ENCODE measurements at regions not wholly inside any gene's neighbourhood (a gene's known extent, or its start where the extent isn't known, plus 50 kb on each side); places are given as distances from the start of the nearest gene placed in this dataset.
"Not testable (repeated sequence)": the region's sequence is repeated elsewhere in the genome, so short reads cannot be mapped to it uniquely, and the experiment has no call there.

DNA sequence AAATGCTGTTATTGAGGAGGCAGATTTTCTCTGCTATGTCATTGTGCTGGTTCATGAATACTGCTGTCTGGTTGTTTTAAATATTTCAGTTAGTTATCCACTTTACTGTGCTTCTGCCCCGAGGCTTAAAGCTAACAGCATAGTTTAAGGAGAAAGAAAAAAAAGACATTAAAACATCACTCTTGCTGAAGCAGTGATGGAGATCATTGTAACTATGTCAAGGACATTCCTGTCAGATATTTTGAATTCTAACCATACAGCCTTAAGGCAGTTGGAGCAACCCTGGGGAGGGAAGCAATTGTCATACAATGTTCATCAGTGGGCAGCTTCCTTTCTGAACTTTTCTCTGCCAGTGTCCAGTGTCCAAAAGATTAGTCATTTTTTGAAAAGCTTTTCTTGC is 199.0 kb upstream of the DDX53 start:
- no peak for DNase-seq (ENCODE audit: low read depth)

GRCh38 chrX:22803353-22803752 is 196.4 kb upstream of the DDX53 start:
- no peak for DNase-seq (ENCODE audit: low read depth)

GRCh38 chrX:22810876-22811275 is 188.9 kb upstream of the DDX53 start:
- DNase-seq (ENCODE audit: low read depth) = no peak

DNA sequence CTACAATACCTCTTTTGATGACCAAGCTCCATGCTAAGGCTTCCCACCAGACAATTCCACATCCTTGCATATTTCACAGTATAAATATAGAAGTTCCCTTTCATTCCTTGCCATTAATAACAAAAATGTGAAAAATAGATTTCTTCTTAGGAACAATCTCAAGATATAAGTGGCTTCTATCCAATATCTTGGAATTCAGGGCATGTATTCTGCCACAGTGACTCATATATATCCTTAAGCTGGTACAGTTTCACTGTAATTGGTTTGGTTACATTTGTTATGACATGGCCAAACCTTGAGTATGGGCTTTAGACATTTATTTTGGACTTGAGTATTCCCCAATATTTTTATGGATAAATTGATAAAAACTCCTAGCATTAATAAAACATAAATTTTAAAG is 181.7 kb upstream of the DDX53 start:
- no peak for DNase-seq (ENCODE audit: low read depth)

- no peak for DNase-seq (ENCODE audit: low read depth)
Observed at GRCh38 chrX:22855693-22856092, 144.1 kb upstream of the DDX53 start.

DNA sequence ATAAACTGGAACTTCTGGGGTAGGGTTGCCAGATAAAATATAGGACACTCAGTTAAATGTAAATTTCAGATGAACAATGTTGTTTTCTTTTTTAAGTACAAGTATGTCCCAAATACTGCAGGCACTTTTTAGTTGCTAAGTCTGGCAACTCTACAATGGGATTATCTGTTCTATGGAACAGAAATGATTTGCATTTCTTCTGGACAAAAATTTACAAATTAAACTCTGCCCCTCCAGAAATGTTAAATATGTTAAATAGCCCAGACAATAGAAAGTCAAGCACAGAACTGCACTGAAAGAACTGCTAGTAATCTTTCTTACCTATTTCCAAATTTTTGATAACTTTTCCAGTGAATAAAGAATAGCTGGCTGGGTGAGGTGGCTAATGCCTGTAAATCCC is 140.1 kb upstream of the DDX53 start:
- DNase-seq (ENCODE audit: low read depth) = no peak

- not testable (repeated sequence) for DNase-seq (ENCODE audit: low read depth)
Observed at GRCh38 chrX:22866801-22867200, 133.0 kb upstream of the DDX53 start.

- DNase-seq (ENCODE audit: low read depth) = no peak
Observed at GRCh38 chrX:22882543-22882942, 117.2 kb upstream of the DDX53 start.

DNA sequence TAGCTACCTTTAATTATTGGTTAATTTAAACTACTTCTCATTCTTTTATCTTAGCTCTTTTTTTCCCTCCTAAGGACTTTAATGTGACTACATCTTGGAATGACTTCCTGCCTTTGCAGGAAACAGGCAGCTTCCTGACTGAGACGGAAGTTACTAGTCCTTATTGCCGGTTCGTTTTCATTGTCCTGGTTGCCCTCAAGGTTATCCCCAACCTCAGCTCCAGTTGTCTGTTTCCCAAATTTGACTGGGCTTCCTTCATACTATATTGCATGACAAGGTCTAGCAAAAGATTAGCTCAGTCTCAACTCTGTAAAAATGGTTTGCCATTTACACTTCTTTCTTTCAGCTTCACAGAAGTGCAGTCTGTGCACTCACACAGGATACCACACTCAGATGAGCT is 109.9 kb upstream of the DDX53 start:
- no peak for DNase-seq (ENCODE audit: low read depth)

GRCh38 chrX:22912616-22913015 is 87.1 kb upstream of the DDX53 start:
- DNase-seq (ENCODE audit: low read depth) = no peak

DNA sequence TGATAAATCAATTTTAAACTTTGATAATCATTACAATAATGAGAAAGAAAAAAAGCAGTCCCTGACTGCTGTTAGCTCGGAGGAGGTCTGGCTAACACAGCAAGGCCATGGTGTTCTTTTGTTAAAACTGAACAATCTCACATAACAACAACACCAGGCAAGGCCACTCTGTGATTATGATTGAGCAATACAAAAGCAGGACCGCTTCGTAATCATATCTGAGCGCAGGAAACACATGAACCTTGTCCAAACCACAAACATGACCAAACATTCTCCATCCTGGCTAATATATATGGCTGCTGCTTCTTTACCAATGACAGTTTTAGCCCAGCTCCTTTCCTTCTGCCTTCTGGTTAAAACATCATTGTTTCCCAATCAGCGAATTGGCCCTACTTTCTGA is 76.8 kb upstream of the DDX53 start:
- DNase-seq (ENCODE audit: low read depth) = no peak

- no peak for DNase-seq (ENCODE audit: low read depth)
Observed at GRCh38 chrX:22934640-22935039, 65.1 kb upstream of the DDX53 start.

- no peak for DNase-seq (ENCODE audit: low read depth)
Observed at GRCh38 chrX:22944945-22945344, 54.8 kb upstream of the DDX53 start.
